ENCODE measurements at regions not wholly inside any gene's neighbourhood (a gene's known extent, or its start where the extent isn't known, plus 50 kb on each side); places are given as distances from the start of the nearest gene placed in this dataset.

- no peaks in the 10 kb centered on the region for H3K4me1 ChIP-seq (ENCODE audit: insufficient read depth, poor library complexity, severe bottlenecking)
- no peaks in the 10 kb centered on the region for H3K9me3 ChIP-seq (ENCODE audit: severe bottlenecking)
- H3K4me3 ChIP-seq (ENCODE audit: severe bottlenecking) = no peak overlapping the region
- ATAC-seq (ENCODE audit: low read depth) (no peak), DNase-seq (ENCODE audit: low spot score) (peak; percentile 34)
- TF ChIP-seq, protein P1, sequence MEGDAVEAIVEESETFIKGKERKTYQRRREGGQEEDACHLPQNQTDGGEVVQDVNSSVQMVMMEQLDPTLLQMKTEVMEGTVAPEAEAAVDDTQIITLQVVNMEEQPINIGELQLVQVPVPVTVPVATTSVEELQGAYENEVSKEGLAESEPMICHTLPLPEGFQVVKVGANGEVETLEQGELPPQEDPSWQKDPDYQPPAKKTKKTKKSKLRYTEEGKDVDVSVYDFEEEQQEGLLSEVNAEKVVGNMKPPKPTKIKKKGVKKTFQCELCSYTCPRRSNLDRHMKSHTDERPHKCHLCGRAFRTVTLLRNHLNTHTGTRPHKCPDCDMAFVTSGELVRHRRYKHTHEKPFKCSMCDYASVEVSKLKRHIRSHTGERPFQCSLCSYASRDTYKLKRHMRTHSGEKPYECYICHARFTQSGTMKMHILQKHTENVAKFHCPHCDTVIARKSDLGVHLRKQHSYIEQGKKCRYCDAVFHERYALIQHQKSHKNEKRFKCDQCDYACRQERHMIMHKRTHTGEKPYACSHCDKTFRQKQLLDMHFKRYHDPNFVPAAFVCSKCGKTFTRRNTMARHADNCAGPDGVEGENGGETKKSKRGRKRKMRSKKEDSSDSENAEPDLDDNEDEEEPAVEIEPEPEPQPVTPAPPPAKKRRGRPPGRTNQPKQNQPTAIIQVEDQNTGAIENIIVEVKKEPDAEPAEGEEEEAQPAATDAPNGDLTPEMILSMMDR (IDR thresholded peaks at IDR 0.05; ENCODE audit: poor library complexity, severe bottlenecking) = no peak
- no peaks in the 10 kb centered on the region for H3K27me3 ChIP-seq (ENCODE audit: insufficient read depth, poor library complexity, severe bottlenecking)
- no peak overlapping the region for H3K27ac ChIP-seq (ENCODE audit: poor library complexity, severe bottlenecking)
- no peaks in the 10 kb centered on the region for H3K36me3 ChIP-seq (ENCODE audit: low read depth)
Observed at GRCh38 chr22:44384563-44385295, 72.0 kb upstream of the SHISAL1 start.

GRCh38 chr22:44383652-44384562 is 71.2 kb upstream of the SHISAL1 start:
- Histone ChIP-seq H3K27ac (ENCODE audit: poor library complexity, severe bottlenecking) (no peak overlapping the region), H3K4me3 (ENCODE audit: severe bottlenecking) (no peak overlapping the region), H3K9me3 (ENCODE audit: severe bottlenecking) (no peaks in the 10 kb centered on the region), H3K36me3 (ENCODE audit: low read depth) (no peaks in the 10 kb centered on the region), H3K27me3 (ENCODE audit: insufficient read depth, poor library complexity, severe bottlenecking) (no peaks in the 10 kb centered on the region), H3K4me1 (ENCODE audit: insufficient read depth, poor library complexity, severe bottlenecking) (no peaks in the 10 kb centered on the region)
- DNase-seq (ENCODE audit: low spot score) (peak; percentile 38), ATAC-seq (ENCODE audit: low read depth) (no peak)
- TF ChIP-seq, protein P1 (IDR thresholded peaks at IDR 0.05; ENCODE audit: poor library complexity, severe bottlenecking) = no peak

DNA sequence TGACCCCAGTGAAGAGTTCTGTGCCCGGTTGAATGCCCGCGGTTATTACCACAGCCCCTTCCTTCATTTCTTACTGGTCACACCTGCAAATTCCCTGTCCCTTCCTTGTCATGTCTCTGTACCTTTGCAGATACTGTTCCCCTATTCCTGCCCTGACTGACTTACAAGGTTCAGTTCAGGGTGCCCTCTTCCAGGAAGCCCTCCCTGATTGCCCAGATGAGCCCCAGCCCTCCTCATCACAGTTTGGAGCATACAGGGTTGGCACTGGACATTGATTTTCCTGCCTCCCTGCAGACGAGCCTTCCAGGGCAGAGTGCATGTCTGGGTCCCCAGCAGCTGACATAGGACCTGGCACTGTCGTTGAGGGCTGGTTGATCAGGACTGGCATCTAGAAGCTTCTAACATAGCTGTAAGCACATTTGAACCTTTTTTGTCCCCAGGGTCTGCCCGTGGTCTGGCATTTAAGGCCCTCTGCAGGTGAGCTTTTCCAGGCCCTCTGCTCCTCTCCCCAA is 70.4 kb upstream of the SHISAL1 start:
- no peaks in the 10 kb centered on the region for H3K36me3 ChIP-seq (ENCODE audit: low read depth)
- H3K27ac ChIP-seq (ENCODE audit: poor library complexity, severe bottlenecking) = no peak overlapping the region
- H3K9me3 ChIP-seq (ENCODE audit: severe bottlenecking) = no peaks in the 10 kb centered on the region
- no peaks in the 10 kb centered on the region for H3K4me1 ChIP-seq (ENCODE audit: insufficient read depth, poor library complexity, severe bottlenecking)
- no peak for ATAC-seq (ENCODE audit: low read depth)
- H3K4me3 ChIP-seq (ENCODE audit: severe bottlenecking) = no peak overlapping the region
- peak; percentile 18 for DNase-seq (ENCODE audit: low spot score)
- H3K27me3 ChIP-seq (ENCODE audit: insufficient read depth, poor library complexity, severe bottlenecking) = no peaks in the 10 kb centered on the region
- TF ChIP-seq, protein P1 (IDR thresholded peaks at IDR 0.05; ENCODE audit: poor library complexity, severe bottlenecking) = no peak

- no peak for ATAC-seq (ENCODE audit: low read depth)
- H3K9me3 ChIP-seq (ENCODE audit: severe bottlenecking) = no peaks in the 10 kb centered on the region
- no peaks in the 10 kb centered on the region for H3K36me3 ChIP-seq (ENCODE audit: low read depth)
- peak; percentile 36 for DNase-seq (ENCODE audit: low spot score)
- no peak overlapping the region for H3K27ac ChIP-seq (ENCODE audit: poor library complexity, severe bottlenecking)
- H3K27me3 ChIP-seq (ENCODE audit: insufficient read depth, poor library complexity, severe bottlenecking) = no peaks in the 10 kb centered on the region
- no peak overlapping the region for H3K4me3 ChIP-seq (ENCODE audit: severe bottlenecking)
- TF ChIP-seq, protein P1 (IDR thresholded peaks at IDR 0.05; ENCODE audit: poor library complexity, severe bottlenecking) = no peak
- H3K4me1 ChIP-seq (ENCODE audit: insufficient read depth, poor library complexity, severe bottlenecking) = no peaks in the 10 kb centered on the region
Observed at GRCh38 chr22:44382116-44383038, 69.6 kb upstream of the SHISAL1 start.

Data from RWPE2 (cell line).